ENCODE measurements at regions not wholly inside any gene's neighbourhood (a gene's known extent, or its start where the extent isn't known, plus 50 kb on each side); places are given as distances from the start of the nearest gene placed in this dataset.
"Not testable (repeated sequence)": the region's sequence is repeated elsewhere in the genome, so short reads cannot be mapped to it uniquely, and the experiment has no call there.

GRCh38 chr2:90010442-90011100 lies 1319.1 kb downstream of the RPIA start:
- TF ChIP-seq USF2 (IDR thresholded peaks at IDR 0.05; ENCODE audit: low read depth, low read length); ELK1 (IDR thresholded peaks at IDR 0.05; ENCODE audit: borderline replicate concordance, low read depth, low read length); CTCF (conservative IDR thresholded peaks at IDR 0.05; ENCODE audit: low read depth, low read length); POLR2A (IDR thresholded peaks at IDR 0.05; ENCODE audit: low read depth, low read length); MAFK (IDR thresholded peaks at IDR 0.05; ENCODE audit: low read depth, low read length); CEBPB (IDR thresholded peaks at IDR 0.05; ENCODE audit: low read depth, low read length); RCOR1 (IDR thresholded peaks at IDR 0.05; ENCODE audit: insufficient replicate concordance, low read length); RFX5 (IDR thresholded peaks at IDR 0.05; ENCODE audit: low read depth, low read length); RAD21 (IDR thresholded peaks at IDR 0.05; ENCODE audit: low read length); MXI1 (IDR thresholded peaks at IDR 0.05; ENCODE audit: borderline replicate concordance, low read depth, low read length); BHLHE40 (IDR thresholded peaks at IDR 0.05; ENCODE audit: low read depth, low read length): not testable (repeated sequence)
